ENCODE measurements at regions not wholly inside any gene's neighbourhood (a gene's known extent, or its start where the extent isn't known, plus 50 kb on each side); places are given as distances from the start of the nearest gene placed in this dataset.

DNA sequence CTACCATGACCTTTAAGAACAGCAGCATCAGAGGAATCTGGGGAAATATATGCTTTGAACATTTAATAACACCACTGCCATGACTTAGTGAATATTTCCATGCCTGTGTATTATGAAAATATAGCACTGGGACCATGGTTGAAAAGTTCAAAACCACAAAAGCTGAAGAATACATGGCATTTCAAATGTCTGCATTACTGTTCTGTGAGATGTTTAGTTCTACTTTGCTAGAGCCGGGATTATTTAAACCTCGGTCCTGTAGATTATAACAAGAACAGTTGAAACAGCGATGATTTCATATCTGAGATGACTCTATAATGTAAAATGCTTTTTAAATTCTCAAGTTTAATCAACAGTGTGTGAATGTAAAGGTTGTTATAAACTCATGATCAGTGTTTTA lies 126.7 kb upstream of the AGA start:
- peaks cover 3% of the 10 kb centered on the region for H3K4me1 Mint-ChIP-seq (ENCODE audit: low read depth)
- no peak overlapping the region for H3K27ac Mint-ChIP-seq
- no peak for TF ChIP-seq CTCF (IDR thresholded peaks at IDR 0.05; ENCODE audit: unreplicated experiment)
- peaks cover 3% of the 10 kb centered on the region for H3K9me3 Mint-ChIP-seq (ENCODE audit: low read depth)
- no peaks in the 10 kb centered on the region for H3K36me3 Mint-ChIP-seq (ENCODE audit: insufficient read depth)
- H3K27me3 Mint-ChIP-seq = no peaks in the 10 kb centered on the region
- H3K4me3 Mint-ChIP-seq (ENCODE audit: low read depth) = no peak overlapping the region
- DNase-seq (ENCODE audit: low spot score, unreplicated experiment) = no peak

- no peak for TF ChIP-seq CTCF (IDR thresholded peaks at IDR 0.05; ENCODE audit: unreplicated experiment)
- peaks cover 3% of the 10 kb centered on the region for H3K9me3 Mint-ChIP-seq (ENCODE audit: low read depth)
- DNase-seq (ENCODE audit: low spot score, unreplicated experiment) = no peak
- H3K27me3 Mint-ChIP-seq = no peaks in the 10 kb centered on the region
- no peak overlapping the region for H3K4me3 Mint-ChIP-seq (ENCODE audit: low read depth)
- no peaks in the 10 kb centered on the region for H3K36me3 Mint-ChIP-seq (ENCODE audit: insufficient read depth)
- peaks cover 3% of the 10 kb centered on the region for H3K4me1 Mint-ChIP-seq (ENCODE audit: low read depth)
- no peak overlapping the region for H3K27ac Mint-ChIP-seq
These were observed 127.2 kb upstream of the AGA start for GRCh38 chr4:177569434-177569833.

DNA sequence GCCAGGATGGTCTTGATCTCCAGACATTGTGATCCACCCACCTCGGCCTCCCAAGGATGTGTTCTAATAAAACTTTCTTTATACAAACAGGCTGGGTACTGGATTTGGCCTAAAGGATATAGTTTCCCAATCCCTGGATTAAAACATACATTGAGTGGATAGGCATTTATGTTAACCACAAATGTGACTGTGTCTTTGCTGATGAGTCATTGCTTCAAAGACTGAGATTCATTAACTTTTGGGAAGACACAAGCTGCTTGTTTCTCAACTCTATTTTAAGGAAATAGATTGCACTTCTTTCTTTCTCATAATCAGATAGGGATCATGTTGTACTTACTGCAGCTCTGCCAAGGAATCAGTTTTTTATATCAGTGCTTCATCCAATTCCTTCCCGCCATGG lies 131.3 kb upstream of the AGA start:
- H3K9me3 Mint-ChIP-seq (ENCODE audit: low read depth) = no peaks in the 10 kb centered on the region
- H3K36me3 Mint-ChIP-seq (ENCODE audit: insufficient read depth) = no peaks in the 10 kb centered on the region
- H3K27me3 Mint-ChIP-seq = no peaks in the 10 kb centered on the region
- peaks cover 3% of the 10 kb centered on the region for H3K4me1 Mint-ChIP-seq (ENCODE audit: low read depth)
- H3K4me3 Mint-ChIP-seq (ENCODE audit: low read depth) = no peak overlapping the region
- DNase-seq (ENCODE audit: low spot score, unreplicated experiment) = no peak
- H3K27ac Mint-ChIP-seq = no peak overlapping the region
- TF ChIP-seq CTCF (IDR thresholded peaks at IDR 0.05; ENCODE audit: unreplicated experiment) = no peak

GRCh38 chr4:177574446-177574845 lies 132.2 kb upstream of the AGA start:
- Mint-ChIP-seq H3K9me3 (ENCODE audit: low read depth) (no peaks in the 10 kb centered on the region), H3K27ac (no peak overlapping the region), H3K27me3 (no peaks in the 10 kb centered on the region), H3K36me3 (ENCODE audit: insufficient read depth) (no peaks in the 10 kb centered on the region), H3K4me1 (ENCODE audit: low read depth) (peaks cover 3% of the 10 kb centered on the region), H3K4me3 (ENCODE audit: low read depth) (no peak overlapping the region)
- no peak for TF ChIP-seq CTCF (IDR thresholded peaks at IDR 0.05; ENCODE audit: unreplicated experiment)
- no peak for DNase-seq (ENCODE audit: low spot score, unreplicated experiment)

DNA sequence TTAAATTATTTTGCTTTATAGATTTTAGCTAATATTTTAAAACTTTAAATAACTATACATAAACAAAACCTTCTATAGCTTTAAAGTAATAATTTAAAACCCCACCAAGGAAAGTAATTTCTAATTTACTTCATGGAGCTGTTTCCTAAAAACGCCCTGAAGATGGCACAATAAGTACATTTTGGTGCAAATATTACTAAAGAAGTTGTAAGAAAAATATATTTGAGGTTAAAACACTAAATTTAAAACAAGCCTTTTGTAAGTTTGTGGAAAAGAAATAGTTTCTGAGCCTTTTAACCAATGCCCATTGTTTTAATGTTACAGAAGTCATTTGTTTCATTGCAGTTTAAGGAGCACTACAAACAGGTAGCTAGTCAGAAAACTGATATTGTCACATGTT lies 137.4 kb upstream of the AGA start:
- Mint-ChIP-seq H3K4me3 (ENCODE audit: low read depth) (no peak overlapping the region), H3K27ac (no peak overlapping the region), H3K9me3 (ENCODE audit: low read depth) (no peaks in the 10 kb centered on the region), H3K36me3 (ENCODE audit: insufficient read depth) (no peaks in the 10 kb centered on the region), H3K4me1 (ENCODE audit: low read depth) (peaks cover 1% of the 10 kb centered on the region), H3K27me3 (no peaks in the 10 kb centered on the region)
- TF ChIP-seq CTCF (IDR thresholded peaks at IDR 0.05; ENCODE audit: unreplicated experiment) = no peak
- no peak for DNase-seq (ENCODE audit: low spot score, unreplicated experiment)
